ENCODE measurements at regions not wholly inside any gene's neighbourhood (a gene's known extent, or its start where the extent isn't known, plus 50 kb on each side); places are given as distances from the start of the nearest gene placed in this dataset.

GRCh38 chr11:130693543-130693942 is 222.7 kb downstream of the SNX19 start:
- ATAC-seq (ENCODE audit: low FRiP score) (no peak), DNase-seq (ENCODE audit: low spot score) (no peak)
- no peak for TF ChIP-seq CTCF (IDR thresholded peaks at IDR 0.05)

- no peak for ATAC-seq (ENCODE audit: low FRiP score)
- DNase-seq (ENCODE audit: low spot score) = no peak
- no peak for TF ChIP-seq CTCF (IDR thresholded peaks at IDR 0.05)
Observed at GRCh38 chr11:130694488-130695045, 221.7 kb downstream of the SNX19 start.

GRCh38 chr11:130698174-130698573 is 218.1 kb downstream of the SNX19 start:
- DNase-seq (ENCODE audit: low spot score) (no peak), ATAC-seq (ENCODE audit: low FRiP score) (no peak)
- TF ChIP-seq CTCF (IDR thresholded peaks at IDR 0.05) = no peak

- no peak for ATAC-seq (ENCODE audit: low FRiP score)
- no peak for TF ChIP-seq CTCF (IDR thresholded peaks at IDR 0.05)
Observed at GRCh38 chr11:130699561-130699960, 216.7 kb downstream of the SNX19 start.

GRCh38 chr11:130700092-130700491 is 216.2 kb downstream of the SNX19 start:
- no peak for TF ChIP-seq CTCF (IDR thresholded peaks at IDR 0.05)
- DNase-seq (ENCODE audit: low spot score) (no peak), ATAC-seq (ENCODE audit: low FRiP score) (no peak)

More at GRCh38 chr11:130699561-130699960, 216.7 kb downstream of the SNX19 start:
- no peak for DNase-seq (ENCODE audit: low spot score)

GRCh38 chr11:130703489-130704190 is 212.6 kb downstream of the SNX19 start:
- DNase-seq (ENCODE audit: low spot score) (no peak), ATAC-seq (ENCODE audit: low FRiP score) (no peak)
- TF ChIP-seq CTCF (IDR thresholded peaks at IDR 0.05) = no peak
